Gastrocnemius medialis (tissue), 4 donors: ENCODE measurements at regions not wholly inside any gene's neighbourhood (a gene's known extent, or its start where the extent isn't known, plus 50 kb on each side); places are given as distances from the start of the nearest gene placed in this dataset.

Experiments used
- ATAC-seq, 2 donors: fragments of 150-250 bp; one replicate each; pipeline ENCODE4 v1.9.1; 2016
- DNase-seq, 2 donors: peaks; one replicate each; pipeline ENCODE4 v3.0.0-alpha.2; 2019
- H3K27ac ChIP-seq, 4 donors: fragments of 200-600 bp; sonication (generic); 1 replicate in 1 of 4; 2 replicates in 3 of 4; pipeline ENCODE4 v1.5.1; 2016 to 2018; ENCODE audit warnings: mild to moderate bottlenecking in 2 of 4, moderate library complexity in 1 of 4
- H3K27me3 ChIP-seq, 3 donors: fragments of 200-600 bp; sonication (generic) in 2 of 3; 1 replicate in 1 of 3; 2 replicates in 2 of 3; pipeline versions ENCODE4 v1.5.1 to v1.6.0; 2016 to 2019; ENCODE audit warnings: mild to moderate bottlenecking in 1 of 3, moderate library complexity in 1 of 3
- H3K36me3 ChIP-seq, 2 donors: fragments of 200-600 bp; sonication (generic) in 1 of 2; one replicate each; pipeline ENCODE4 v1.5.1; 2017 to 2018
- H3K4me1 ChIP-seq, 2 donors: fragments of 200-600 bp; sonication (generic) in 1 of 2; one replicate each; pipeline ENCODE4 v1.5.1; 2016 to 2017; ENCODE audit warnings: mild to moderate bottlenecking in 2 of 2
- H3K4me3 ChIP-seq, 4 donors: fragments of 200-600 bp; sonication (generic) in 3 of 4; 1 replicate in 1 of 4; 2 replicates in 3 of 4; pipeline ENCODE4 v1.5.1; 2016 to 2019; ENCODE audit warnings: mild to moderate bottlenecking in 2 of 4
- H3K9me3 ChIP-seq, 3 donors: fragments of 200-600 bp; sonication (generic) in 2 of 3; 1 replicate in 1 of 3; 2 replicates in 2 of 3; pipeline ENCODE4 v1.5.1; 2016 to 2019
- POLR2A ChIP-seq, 2 donors: fragments of 450-650 bp; IDR thresholded peaks; one replicate each; pipeline ENCODE4 v1.6.1; 2017; ENCODE audit warnings: antibody characterized with exemption in 2 of 2, mild to moderate bottlenecking in 2 of 2, moderate library complexity in 2 of 2
- in situ Hi-C, 4 donors: fragments of 200-750 bp; cut with MboI; loops; one replicate each; pipeline versions ENCODE4 v1.15.0 to v1.8.0; 2017; ENCODE audit warnings: low sequenced_read_pairs in 4 of 4
- intact Hi-C: fragments of 100-400 bp; cut with DNase I; formaldehyde crosslinking; loops from one replicate; pipeline ENCODE4 v1.15.1; 2023; ENCODE audit warnings: low total_unique reads
- TF ChIP-seq, protein P1 (sequence below), 5 experiments: fragments of 450-650 bp in 3 of 5; fragments of 200-600 bp in 2 of 5; sonication (generic) in 2 of 5; IDR thresholded peaks in 4 of 5; conservative IDR thresholded peaks in 1 of 5; 1 replicate in 4 of 5; 2 replicates in 1 of 5; pipeline ENCODE4 v1.5.1; 2016 to 2019; ENCODE audit warnings: antibody characterized with exemption in 5 of 5, mild to moderate bottlenecking in 3 of 5, moderate library complexity in 3 of 5

DNA sequence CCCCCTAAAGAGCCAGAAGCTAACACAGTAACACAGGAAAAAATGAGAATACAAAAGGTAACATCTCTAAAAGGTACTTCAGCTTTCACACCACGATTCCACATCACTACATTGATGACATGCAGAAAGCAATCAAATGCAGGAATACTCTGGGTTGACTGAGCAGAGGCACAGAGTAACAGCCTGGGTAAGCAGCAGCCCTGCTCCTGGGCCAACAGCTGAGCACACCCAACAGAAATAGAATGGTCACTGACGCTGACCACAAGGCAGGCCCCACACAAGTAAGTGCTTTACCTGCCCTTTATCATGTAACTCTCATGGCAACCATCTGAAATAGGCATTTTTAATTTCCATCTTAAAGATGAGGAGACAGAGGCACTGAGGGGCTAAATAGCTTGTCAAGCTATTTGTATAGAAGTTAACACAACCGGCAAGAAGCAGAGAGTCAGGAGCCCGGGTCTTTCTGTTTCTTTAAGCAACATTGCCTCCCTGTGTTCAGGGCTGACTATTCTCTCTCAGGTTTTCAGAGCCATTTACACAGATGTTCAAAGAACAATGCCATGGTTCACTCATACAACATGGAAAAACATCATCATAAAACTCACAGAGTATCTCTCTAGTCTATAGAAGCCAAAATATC, 168.9 kb downstream of the ZNF674 start:
- DNase-seq = no peak
- Histone ChIP-seq H3K27me3 (no peaks in the 10 kb centered on the region), H3K4me1 (no peaks in the 10 kb centered on the region), H3K27ac (no peak overlapping the region), H3K9me3 (no peaks in the 10 kb centered on the region), H3K4me3 (no peak overlapping the region), H3K36me3 (no peaks in the 10 kb centered on the region)
- ATAC-seq = no peak
- no peak for TF ChIP-seq POLR2A (IDR thresholded peaks at IDR 0.05)
- TF ChIP-seq, protein P1, sequence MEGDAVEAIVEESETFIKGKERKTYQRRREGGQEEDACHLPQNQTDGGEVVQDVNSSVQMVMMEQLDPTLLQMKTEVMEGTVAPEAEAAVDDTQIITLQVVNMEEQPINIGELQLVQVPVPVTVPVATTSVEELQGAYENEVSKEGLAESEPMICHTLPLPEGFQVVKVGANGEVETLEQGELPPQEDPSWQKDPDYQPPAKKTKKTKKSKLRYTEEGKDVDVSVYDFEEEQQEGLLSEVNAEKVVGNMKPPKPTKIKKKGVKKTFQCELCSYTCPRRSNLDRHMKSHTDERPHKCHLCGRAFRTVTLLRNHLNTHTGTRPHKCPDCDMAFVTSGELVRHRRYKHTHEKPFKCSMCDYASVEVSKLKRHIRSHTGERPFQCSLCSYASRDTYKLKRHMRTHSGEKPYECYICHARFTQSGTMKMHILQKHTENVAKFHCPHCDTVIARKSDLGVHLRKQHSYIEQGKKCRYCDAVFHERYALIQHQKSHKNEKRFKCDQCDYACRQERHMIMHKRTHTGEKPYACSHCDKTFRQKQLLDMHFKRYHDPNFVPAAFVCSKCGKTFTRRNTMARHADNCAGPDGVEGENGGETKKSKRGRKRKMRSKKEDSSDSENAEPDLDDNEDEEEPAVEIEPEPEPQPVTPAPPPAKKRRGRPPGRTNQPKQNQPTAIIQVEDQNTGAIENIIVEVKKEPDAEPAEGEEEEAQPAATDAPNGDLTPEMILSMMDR (IDR thresholded peaks at IDR 0.05 in 4 of 5, conservative IDR thresholded peaks at IDR 0.05 in 1 of 5) = no peak
- in situ Hi-C loops (no loop called here), intact Hi-C loops (no loop called here)

DNA sequence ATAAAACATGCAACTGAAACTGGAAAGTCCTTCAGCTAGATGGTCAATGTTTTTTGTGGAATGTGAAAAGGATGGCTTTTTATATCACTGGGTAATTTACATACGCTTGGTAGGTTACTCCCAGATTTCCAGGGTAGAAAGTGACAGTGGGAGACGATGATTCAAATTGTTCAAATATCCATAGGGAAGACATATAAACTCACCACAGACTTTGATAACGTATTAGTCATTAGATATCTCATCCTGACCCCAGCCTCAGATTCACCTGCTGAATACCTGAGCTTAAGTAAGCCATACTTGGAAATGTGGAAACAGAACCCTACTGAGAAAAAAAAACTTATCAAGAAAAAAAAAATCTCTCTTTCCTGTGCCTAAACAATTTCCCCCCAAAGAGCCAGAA, 169.4 kb downstream of the ZNF674 start:
- ATAC-seq = no peak
- no peaks in the 10 kb centered on the region for H3K27me3 ChIP-seq
- intact Hi-C loops (no loop called here), in situ Hi-C loops (no loop called here)
- no peak overlapping the region for H3K4me3 ChIP-seq
- DNase-seq = no peak
- no peaks in the 10 kb centered on the region for H3K36me3 ChIP-seq
- TF ChIP-seq POLR2A (IDR thresholded peaks at IDR 0.05) = no peak
- TF ChIP-seq, protein P1 (IDR thresholded peaks at IDR 0.05 in 4 of 5, conservative IDR thresholded peaks at IDR 0.05 in 1 of 5) = no peak
- no peak overlapping the region for H3K27ac ChIP-seq
- no peaks in the 10 kb centered on the region for H3K9me3 ChIP-seq
- H3K4me1 ChIP-seq = no peaks in the 10 kb centered on the region

DNA sequence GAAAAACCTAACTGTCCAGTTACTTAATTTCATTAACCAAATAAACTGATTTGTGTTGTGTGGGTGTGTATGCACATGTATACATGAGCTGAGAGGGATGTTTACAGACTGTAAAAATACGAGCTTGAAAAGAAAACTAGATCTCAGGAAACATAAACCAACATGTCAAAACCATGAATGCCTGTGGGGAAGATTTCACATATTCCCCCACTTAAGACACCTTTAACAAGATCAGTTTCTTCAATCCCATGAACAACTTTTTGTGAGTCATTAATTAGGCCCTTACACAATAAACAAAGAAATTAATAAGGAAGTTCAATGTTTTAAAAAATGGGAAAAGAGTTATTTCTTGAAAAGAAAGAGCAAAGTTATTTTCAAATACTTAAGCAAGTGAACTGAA, 170.8 kb downstream of the ZNF674 start:
- H3K27ac ChIP-seq = no peak overlapping the region
- no peaks in the 10 kb centered on the region for H3K36me3 ChIP-seq
- no peak for TF ChIP-seq POLR2A (IDR thresholded peaks at IDR 0.05)
- TF ChIP-seq, protein P1 (IDR thresholded peaks at IDR 0.05 in 4 of 5, conservative IDR thresholded peaks at IDR 0.05 in 1 of 5) = no peak
- no peak for ATAC-seq
- in situ Hi-C loops = no loop called here
- no peak for DNase-seq
- intact Hi-C loops = no loop called here
- H3K4me3 ChIP-seq = no peak overlapping the region
- H3K9me3 ChIP-seq = no peaks in the 10 kb centered on the region
- H3K27me3 ChIP-seq = no peaks in the 10 kb centered on the region
- no peaks in the 10 kb centered on the region for H3K4me1 ChIP-seq

DNA sequence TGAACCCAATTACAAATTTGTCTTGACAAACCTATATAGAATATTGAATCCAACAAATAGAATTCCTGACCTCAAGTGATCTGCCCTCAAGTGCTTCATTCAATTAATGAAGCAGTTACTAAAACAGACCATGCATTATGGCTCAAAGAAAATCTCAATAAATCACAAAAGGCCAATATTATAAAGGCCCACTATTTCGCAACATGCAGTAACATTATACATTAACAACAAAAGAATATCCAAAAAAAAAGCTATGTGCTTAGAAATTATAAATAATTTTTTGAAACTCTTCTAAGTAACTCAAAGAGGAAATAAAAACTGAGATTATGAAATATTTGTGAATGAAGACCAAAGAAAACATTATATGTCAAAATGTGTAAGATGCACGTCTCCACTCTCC, 177.7 kb downstream of the ZNF674 start:
- ATAC-seq (no peak), DNase-seq (no peak)
- Histone ChIP-seq H3K4me3 (no peak overlapping the region), H3K4me1 (no peaks in the 10 kb centered on the region), H3K27ac (no peak overlapping the region), H3K27me3 (no peaks in the 10 kb centered on the region), H3K36me3 (no peaks in the 10 kb centered on the region), H3K9me3 (no peaks in the 10 kb centered on the region)
- TF ChIP-seq, protein P1 (IDR thresholded peaks at IDR 0.05 in 4 of 5, conservative IDR thresholded peaks at IDR 0.05 in 1 of 5) = no peak
- TF ChIP-seq POLR2A (IDR thresholded peaks at IDR 0.05) = no peak
- intact Hi-C loops (no loop called here), in situ Hi-C loops (no loop called here)
